ENCODE measurements at regions not wholly inside any gene's neighbourhood (a gene's known extent, or its start where the extent isn't known, plus 50 kb on each side); places are given as distances from the start of the nearest gene placed in this dataset.

- no peak for DNase-seq (ENCODE audit: low read depth, low spot score)
- in situ Hi-C loops (cut with HindIII; ENCODE audit: low pct_unique_long_range_greater_than_20kb, low sequenced_read_pairs) = no loop called here
Observed at GRCh38 chr2:157174321-157174720, 83.2 kb upstream of the GALNT5 start.

- no peak for DNase-seq (ENCODE audit: low read depth, low spot score)
- in situ Hi-C loops (cut with HindIII; ENCODE audit: low pct_unique_long_range_greater_than_20kb, low sequenced_read_pairs) = no loop called here
Observed at GRCh38 chr2:157176602-157177001, 80.9 kb upstream of the GALNT5 start.

GRCh38 chr2:157178874-157179273, 78.6 kb upstream of the GALNT5 start:
- no peak for DNase-seq (ENCODE audit: low read depth, low spot score)
- in situ Hi-C loops (cut with HindIII; ENCODE audit: low pct_unique_long_range_greater_than_20kb, low sequenced_read_pairs) = no loop called here

DNA sequence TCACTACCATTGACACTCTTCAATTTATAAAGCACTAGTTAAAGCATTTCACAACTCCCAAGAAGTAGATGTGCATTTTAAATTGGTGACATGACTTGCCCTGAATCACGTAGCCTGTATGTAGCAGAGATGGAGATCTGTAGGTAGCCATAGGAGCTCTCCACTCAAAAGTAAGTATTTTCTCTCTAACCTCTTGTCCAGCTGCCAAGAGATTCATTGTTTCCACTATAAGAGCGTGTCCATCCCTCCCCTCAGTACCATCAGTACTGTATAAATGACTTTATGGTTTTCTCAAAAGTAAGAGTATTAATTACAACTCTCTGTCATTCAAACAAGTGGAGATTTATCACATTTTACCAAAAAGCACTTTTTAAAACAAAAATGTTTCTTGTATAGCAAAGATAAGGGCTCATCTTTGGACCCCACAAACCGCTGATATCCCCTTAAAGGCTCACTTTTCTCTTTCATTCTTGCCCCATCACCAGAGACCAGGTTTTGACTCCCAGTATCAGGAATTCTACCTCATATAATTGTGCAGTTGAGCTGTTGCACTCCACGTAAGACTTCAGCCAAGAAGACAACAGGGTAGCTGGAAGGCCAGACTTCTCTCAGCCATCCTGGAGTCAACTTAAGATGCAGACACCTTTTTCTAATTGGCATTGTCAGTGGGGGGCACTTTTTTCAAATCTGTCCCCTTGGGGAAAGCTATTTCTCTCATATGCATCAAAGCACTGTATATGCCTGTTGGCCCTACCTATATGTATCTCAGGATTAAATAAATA, 78.0 kb upstream of the GALNT5 start:
- DNase-seq (ENCODE audit: low read depth, low spot score) = no peak
- in situ Hi-C loops (cut with HindIII; ENCODE audit: low pct_unique_long_range_greater_than_20kb, low sequenced_read_pairs) = no loop called here

- in situ Hi-C loops (cut with HindIII; ENCODE audit: low pct_unique_long_range_greater_than_20kb, low sequenced_read_pairs) = no loop called here
Observed at GRCh38 chr2:157180359-157180758, 77.1 kb upstream of the GALNT5 start.

DNA sequence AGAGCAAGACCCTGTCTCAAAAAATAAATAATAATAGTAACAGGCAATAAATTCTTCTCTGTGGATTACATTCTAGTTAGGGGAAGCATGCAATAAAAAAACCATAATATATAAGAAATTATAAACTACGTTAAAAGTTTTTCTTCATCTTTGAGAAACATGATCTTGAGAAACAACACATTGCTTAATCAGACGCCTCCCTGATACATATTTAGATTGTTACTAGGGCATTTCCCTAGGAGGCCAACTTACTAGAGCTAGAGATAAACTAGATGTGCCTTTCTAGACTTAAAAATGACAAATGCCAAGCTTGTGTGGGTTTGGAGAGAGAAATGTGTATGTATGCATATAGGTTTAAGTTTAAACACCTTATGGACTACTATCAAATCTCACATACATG, 76.3 kb upstream of the GALNT5 start:
- in situ Hi-C loops (cut with HindIII; ENCODE audit: low pct_unique_long_range_greater_than_20kb, low sequenced_read_pairs) = no loop called here

More at GRCh38 chr2:157180359-157180758, 77.1 kb upstream of the GALNT5 start:
- DNase-seq (ENCODE audit: low read depth, low spot score) = no peak

DNA sequence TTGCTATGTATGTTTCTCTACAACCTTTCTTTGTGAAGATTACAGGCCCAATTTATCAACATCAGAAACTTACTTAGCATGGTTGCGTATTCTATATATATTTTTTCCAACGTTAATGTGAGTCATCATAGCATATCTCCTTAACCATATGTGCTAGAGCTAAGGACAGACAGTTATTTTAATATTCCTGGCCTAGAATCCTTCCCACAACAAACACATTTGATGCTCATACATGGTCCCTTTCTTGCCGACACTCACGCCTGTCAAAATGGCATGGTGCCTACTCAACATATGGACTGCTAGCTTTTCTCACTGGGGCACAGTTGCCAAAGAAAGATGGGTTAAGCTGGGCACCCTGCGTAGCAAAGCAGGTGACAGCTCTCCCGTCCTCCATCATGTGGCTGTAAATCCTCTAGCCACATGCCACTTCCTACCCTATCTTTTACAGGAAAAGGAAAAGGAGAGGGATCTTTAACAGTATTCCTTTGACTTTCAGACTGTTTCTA, 75.2 kb upstream of the GALNT5 start:
- in situ Hi-C loops (cut with HindIII; ENCODE audit: low pct_unique_long_range_greater_than_20kb, low sequenced_read_pairs) = no loop called here
- no peak for DNase-seq (ENCODE audit: low read depth, low spot score)

More for the DNA sequence above, 76.3 kb upstream of the GALNT5 start:
- DNase-seq (ENCODE audit: low read depth, low spot score) = no peak

GRCh38 chr2:157182834-157183396, 74.6 kb upstream of the GALNT5 start:
- in situ Hi-C loops (cut with HindIII; ENCODE audit: low pct_unique_long_range_greater_than_20kb, low sequenced_read_pairs) = no loop called here
- no peak for DNase-seq (ENCODE audit: low read depth, low spot score)

- no peak for DNase-seq (ENCODE audit: low read depth, low spot score)
- in situ Hi-C loops (cut with HindIII; ENCODE audit: low pct_unique_long_range_greater_than_20kb, low sequenced_read_pairs) = no loop called here
Observed at GRCh38 chr2:157184161-157184895, 73.2 kb upstream of the GALNT5 start.

- in situ Hi-C loops (cut with HindIII; ENCODE audit: low pct_unique_long_range_greater_than_20kb, low sequenced_read_pairs) = no loop called here
- peak; percentile 37 for DNase-seq (ENCODE audit: low read depth, low spot score)
Observed at GRCh38 chr2:157185476-157186227, 71.9 kb upstream of the GALNT5 start.

GRCh38 chr2:157190151-157190550, 67.4 kb upstream of the GALNT5 start:
- no peak for DNase-seq (ENCODE audit: low read depth, low spot score)
- in situ Hi-C loops (cut with HindIII; ENCODE audit: low pct_unique_long_range_greater_than_20kb, low sequenced_read_pairs) = no loop called here

DNA sequence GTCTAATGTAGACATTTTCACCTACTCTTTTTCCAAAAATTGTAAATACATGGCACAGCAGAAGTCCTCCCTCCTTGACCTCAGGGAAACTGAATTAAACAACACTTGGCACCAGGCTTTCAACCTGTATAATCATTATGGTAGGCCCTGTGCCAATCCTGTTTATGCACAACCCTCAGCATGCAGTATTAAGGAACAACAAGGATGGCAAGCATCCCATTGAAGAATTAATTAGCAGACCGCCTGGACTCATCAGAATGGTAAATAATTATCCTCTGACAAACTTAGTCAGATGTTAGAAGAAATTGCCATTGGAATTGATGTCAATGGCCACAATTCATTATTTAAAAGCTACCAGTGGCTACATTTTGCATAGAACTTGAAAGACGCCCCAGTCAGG, 66.3 kb upstream of the GALNT5 start:
- no peak for DNase-seq (ENCODE audit: low read depth, low spot score)
- in situ Hi-C loops (cut with HindIII; ENCODE audit: low pct_unique_long_range_greater_than_20kb, low sequenced_read_pairs) = no loop called here

GRCh38 chr2:157192445-157193423, 64.8 kb upstream of the GALNT5 start:
- in situ Hi-C loops (cut with HindIII; ENCODE audit: low pct_unique_long_range_greater_than_20kb, low sequenced_read_pairs) = no loop called here
- peak; percentile 18 for DNase-seq (ENCODE audit: low read depth, low spot score)

DNA sequence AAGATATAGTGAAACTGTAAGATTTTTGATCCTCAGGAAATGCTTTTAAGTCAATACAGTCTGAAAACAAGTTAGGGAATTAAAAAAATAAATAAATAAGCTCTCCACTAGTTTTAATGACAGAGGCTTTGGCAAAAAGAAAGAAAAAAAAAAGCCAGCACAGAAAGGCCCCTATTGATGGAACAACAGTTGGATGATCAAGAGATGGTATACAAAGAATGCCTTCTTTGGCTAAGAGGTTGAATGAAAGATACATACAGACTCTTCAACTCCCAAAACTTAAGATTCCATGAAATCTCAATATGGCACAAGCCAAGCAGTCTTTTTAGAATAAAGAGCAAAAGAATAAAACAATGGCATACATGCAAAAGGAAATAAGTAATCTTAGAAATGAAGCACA, 64.0 kb upstream of the GALNT5 start:
- in situ Hi-C loops (cut with HindIII; ENCODE audit: low pct_unique_long_range_greater_than_20kb, low sequenced_read_pairs) = no loop called here
- DNase-seq (ENCODE audit: low read depth, low spot score) = peak; percentile 80

GRCh38 chr2:157194097-157194688, 63.3 kb upstream of the GALNT5 start:
- peak; percentile 77 for DNase-seq (ENCODE audit: low read depth, low spot score)
- in situ Hi-C loops (cut with HindIII; ENCODE audit: low pct_unique_long_range_greater_than_20kb, low sequenced_read_pairs) = no loop called here

- in situ Hi-C loops (cut with HindIII; ENCODE audit: low pct_unique_long_range_greater_than_20kb, low sequenced_read_pairs) = no loop called here
- no peak for DNase-seq (ENCODE audit: low read depth, low spot score)
Observed at GRCh38 chr2:157194844-157195243, 62.7 kb upstream of the GALNT5 start.

All from SK-MEL-5 (cell line).